WTC11 (cell line): ENCODE measurements at regions not wholly inside any gene's neighbourhood (a gene's known extent, or its start where the extent isn't known, plus 50 kb on each side); places are given as distances from the start of the nearest gene placed in this dataset.

Source experiments
- ATAC-seq: fragments of 200-7000 bp; cut with Tn5 transposase; 2 replicates; pipeline ENCODE4 v1.10.0; 2021; ENCODE audit warnings: mild to moderate bottlenecking, moderate library complexity
- CTCF ChIA-PET: fragments of 300-600 bp; sonication (Branson Sonifier 250); formaldehyde crosslinking; loops from one replicate; lab custom pipeline; 2021; ENCODE audit warnings: antibody characterized with exemption; lab: Charles Lee
- POLR2A ChIA-PET: fragments of 350-600 bp; sonication (Branson Sonifier 250); formaldehyde crosslinking; loops from one replicate; lab custom pipeline; 2021; ENCODE audit warnings: antibody characterized with exemption; lab: Charles Lee
- DNase-seq: peaks from one replicate; pipeline ENCODE4 v3.0.0; 2021; ENCODE audit warnings: low spot score
- H3K27ac Mint-ChIP-seq: 2 replicates; pipeline ENCODE4 v1.8.0; 2021; ENCODE audit warnings: mixed read lengths
- H3K27me3 Mint-ChIP-seq: 2 replicates; pipeline ENCODE4 v1.8.0; 2021; ENCODE audit warnings: low read depth, mild to moderate bottlenecking, moderate library complexity, mixed read lengths
- H3K36me3 Mint-ChIP-seq: 2 replicates; pipeline ENCODE4 v1.8.0; 2021; ENCODE audit warnings: mixed read lengths
- H3K4me1 Mint-ChIP-seq: 2 replicates; pipeline ENCODE4 v1.8.0; 2022; ENCODE audit warnings: mixed read lengths
- H3K4me3 Mint-ChIP-seq: 2 replicates; pipeline ENCODE4 v1.8.0; 2021; ENCODE audit warnings: mild to moderate bottlenecking, moderate library complexity, mixed read lengths
- H3K9me3 Mint-ChIP-seq: 2 replicates; pipeline ENCODE4 v1.8.0; 2021; ENCODE audit warnings: mixed read lengths
- E2F1 ChIP-seq: sonication (generic); formaldehyde crosslinking; IDR thresholded peaks from 2 replicates; pipeline ENCODE4 v1.8.0; 2022; ENCODE audit warnings: mild to moderate bottlenecking, missing genetic modification reagents
- ERG ChIP-seq: fragments of 250-450 bp; sonication (Bioruptor Pico); IDR thresholded peaks from 2 replicates; pipeline ENCODE4 v1.8.0; 2021; ENCODE audit warnings: mild to moderate bottlenecking
- ESRRA ChIP-seq: sonication (generic); formaldehyde crosslinking; IDR thresholded peaks from 2 replicates; pipeline ENCODE4 v1.8.1; 2022; ENCODE audit warnings: mild to moderate bottlenecking, missing genetic modification reagents, borderline replicate concordance
- ETV6 ChIP-seq: sonication (generic); formaldehyde crosslinking; IDR thresholded peaks from 2 replicates; pipeline ENCODE4 v1.8.1; 2022; ENCODE audit warnings: mild to moderate bottlenecking, missing genetic modification reagents
- GTF2I ChIP-seq: fragments of 250-450 bp; sonication (Bioruptor Pico); conservative IDR thresholded peaks from 2 replicates; pipeline ENCODE4 v1.4.0; 2021; ENCODE audit warnings: mild to moderate bottlenecking
- JAZF1 ChIP-seq: fragments of 250-450 bp; sonication (Bioruptor Pico); IDR thresholded peaks from 2 replicates; pipeline ENCODE4 v1.9.0; 2021; ENCODE audit warnings: moderate library complexity, mild to moderate bottlenecking, inconsistent platforms
- MLX ChIP-seq: sonication (generic); formaldehyde crosslinking; IDR thresholded peaks from 2 replicates; pipeline ENCODE4 v1.8.1; 2023; ENCODE audit warnings: mild to moderate bottlenecking, missing genetic modification reagents, moderate library complexity
- NFATC4 ChIP-seq: fragments of 250-450 bp; sonication (Bioruptor Pico); IDR thresholded peaks from 2 replicates; pipeline ENCODE4 v1.9.0; 2021; ENCODE audit warnings: mild to moderate bottlenecking
- NFE2L1 ChIP-seq: sonication (generic); formaldehyde crosslinking; IDR thresholded peaks from 2 replicates; pipeline ENCODE4 v1.8.1; 2023; ENCODE audit warnings: missing genetic modification reagents
- NR1H2 ChIP-seq: sonication (generic); formaldehyde crosslinking; IDR thresholded peaks from 2 replicates; pipeline ENCODE4 v1.9.0; 2021; ENCODE audit warnings: mild to moderate bottlenecking, moderate library complexity, missing genetic modification reagents
- OVOL2 ChIP-seq: fragments of 250-450 bp; sonication (Bioruptor Pico); IDR thresholded peaks from 2 replicates; pipeline ENCODE4 v1.9.0; 2021; ENCODE audit warnings: mild to moderate bottlenecking, borderline replicate concordance
- RELA ChIP-seq: sonication (generic); formaldehyde crosslinking; IDR thresholded peaks from 2 replicates; pipeline ENCODE4 v1.8.1; 2022; ENCODE audit warnings: missing genetic modification reagents, mild to moderate bottlenecking, borderline replicate concordance
- SMAD3 ChIP-seq: sonication (generic); formaldehyde crosslinking; IDR thresholded peaks from 2 replicates; pipeline ENCODE4 v1.8.0; 2022; ENCODE audit warnings: missing genetic modification reagents, mild to moderate bottlenecking, borderline replicate concordance
- ZBTB43 ChIP-seq: sonication (generic); formaldehyde crosslinking; IDR thresholded peaks from 2 replicates; pipeline ENCODE4 v1.8.1; 2023; ENCODE audit warnings: mild to moderate bottlenecking, missing genetic modification reagents
- ZNF232 ChIP-seq: sonication (generic); formaldehyde crosslinking; IDR thresholded peaks from 2 replicates; pipeline ENCODE4 v1.8.0; 2022; ENCODE audit warnings: mild to moderate bottlenecking, missing genetic modification reagents
- ZNF263 ChIP-seq: sonication (generic); formaldehyde crosslinking; IDR thresholded peaks from 2 replicates; pipeline ENCODE4 v1.8.1; 2022; ENCODE audit warnings: low read depth, mild to moderate bottlenecking, moderate library complexity, missing genetic modification reagents
- ZNF281 ChIP-seq: sonication (generic); formaldehyde crosslinking; IDR thresholded peaks from 2 replicates; pipeline ENCODE4 v1.8.0; 2023; ENCODE audit warnings: mild to moderate bottlenecking, missing genetic modification reagents
- ZNF396 ChIP-seq: fragments of 250-450 bp; sonication (Bioruptor Pico); IDR thresholded peaks from 2 replicates; pipeline ENCODE4 v1.8.0; 2021; ENCODE audit warnings: mild to moderate bottlenecking, moderate library complexity, borderline replicate concordance
- ZNF423 ChIP-seq: fragments of 250-450 bp; sonication (Bioruptor Pico); IDR thresholded peaks from 2 replicates; pipeline ENCODE4 v2.1.2; 2022; ENCODE audit warnings: mild to moderate bottlenecking, moderate library complexity

- Mint-ChIP-seq H3K9me3 (no peaks in the 10 kb centered on the region), H3K27ac (no peak overlapping the region; the same call in 1 of the 2 replicates), H3K4me1 (peaks cover 16% of the 10 kb centered on the region), H3K4me3 (no peak overlapping the region), H3K27me3 (no peaks in the 10 kb centered on the region), H3K36me3 (no peaks in the 10 kb centered on the region)
- CTCF ChIA-PET = no interaction called here
- no peak for TF ChIP-seq NFATC4 (CRISPR knock-in tag)
- ATAC-seq (peak; percentile 71), DNase-seq (no peak)
- POLR2A ChIA-PET = no interaction called here
Measured at GRCh38 chr18:68221111-68221724, 493.7 kb downstream of the TMX3 start.

GRCh38 chr18:68220458-68220857 lies 494.4 kb downstream of the TMX3 start:
- ATAC-seq (peak; percentile 69), DNase-seq (no peak)
- POLR2A ChIA-PET = no interaction called here
- CTCF ChIA-PET = interaction anchor here (0.6 to 0.7 kb wide), 2 partner anchors 49 to 87 kb away, joined by 3 to 5 read pairs; no protein-coding TSS in a partner anchor
- no peak overlapping the region for H3K27ac Mint-ChIP-seq
- no peak overlapping the region for H3K4me3 Mint-ChIP-seq
- H3K4me1 Mint-ChIP-seq = peaks cover 16% of the 10 kb centered on the region
- H3K9me3 Mint-ChIP-seq = no peaks in the 10 kb centered on the region
- H3K36me3 Mint-ChIP-seq = no peaks in the 10 kb centered on the region
- H3K27me3 Mint-ChIP-seq = no peaks in the 10 kb centered on the region
- TF ChIP-seq OVOL2 (CRISPR knock-in tag) (no peak), E2F1 (CRISPR knock-in tag) (no peak), ZNF281 (no peak), NFE2L1 (no peak), ERG (CRISPR knock-in tag) (no peak), ESRRA (no peak), MLX (CRISPR knock-in tag) (no peak), ZBTB43 (CRISPR knock-in tag) (no peak), RELA (no peak), ZNF423 (CRISPR knock-in tag) (no peak), SMAD3 (no peak), ZNF232 (CRISPR knock-in tag) (no peak), GTF2I (no peak), NR1H2 (CRISPR knock-in tag) (no peak), ZNF263 (CRISPR knock-in tag) (no peak), ETV6 (CRISPR knock-in tag) (no peak), JAZF1 (CRISPR knock-in tag) (no peak), ZNF396 (no peak)
